Nephron (organoid): ENCODE measurements at regions not wholly inside any gene's neighbourhood (a gene's known extent, or its start where the extent isn't known, plus 50 kb on each side); places are given as distances from the start of the nearest gene placed in this dataset.
"Not testable (repeated sequence)": the region's sequence is repeated elsewhere in the genome, so short reads cannot be mapped to it uniquely, and the experiment has no call there.

ENCODE experiments used
- H3K27ac Mint-ChIP-seq, 3 experiments: 2 replicates each; pipeline ENCODE4 v1.8.0; 2020; ENCODE audit warnings: mixed read lengths in 3 of 3, mild to moderate bottlenecking in 2 of 3, moderate library complexity in 1 of 3
- H3K27me3 Mint-ChIP-seq: 2 replicates; pipeline ENCODE4 v1.8.0; 2021; ENCODE audit warnings: low read depth, mild to moderate bottlenecking, moderate library complexity, mixed read lengths
- H3K36me3 Mint-ChIP-seq: 2 replicates; pipeline ENCODE4 v1.8.0; 2020; ENCODE audit warnings: low read depth, mixed read lengths
- H3K4me1 Mint-ChIP-seq: 2 replicates; pipeline ENCODE4 v1.8.0; 2020; ENCODE audit warnings: mixed read lengths
- H3K4me3 Mint-ChIP-seq, 3 experiments: 2 replicates each; pipeline ENCODE4 v1.8.0; 2020; ENCODE audit warnings: mild to moderate bottlenecking in 3 of 3, mixed read lengths in 3 of 3, moderate library complexity in 2 of 3
- H3K9me3 Mint-ChIP-seq: 2 replicates; pipeline ENCODE4 v1.8.0; 2020; ENCODE audit warnings: mixed read lengths
- CTCF ChIP-seq, 3 experiments: fragments of 200-600 bp; sonication (generic); IDR thresholded peaks; one replicate each; pipeline ENCODE4 v1.5.0; 2021; ENCODE audit warnings: antibody characterized with exemption in 3 of 3; ENCODE audit not compliant: unreplicated experiment in 3 of 3

- no peak for TF ChIP-seq CTCF (IDR thresholded peaks at IDR 0.05; ENCODE audit: unreplicated experiment in 3 of 3)
- H3K4me3 Mint-ChIP-seq: no peak overlapping the region
- H3K9me3 Mint-ChIP-seq: no peaks in the 10 kb centered on the region
- no peak overlapping the region for H3K27ac Mint-ChIP-seq
- H3K36me3 Mint-ChIP-seq: no peaks in the 10 kb centered on the region
- no peaks in the 10 kb centered on the region for H3K4me1 Mint-ChIP-seq
- no peaks in the 10 kb centered on the region for H3K27me3 Mint-ChIP-seq
Observed at GRCh38 chr11:98358551-98358950, 662.2 kb upstream of the CNTN5 start.

GRCh38 chr11:98365190-98365589 lies 655.6 kb upstream of the CNTN5 start:
- no peaks in the 10 kb centered on the region for H3K4me1 Mint-ChIP-seq
- no peaks in the 10 kb centered on the region for H3K36me3 Mint-ChIP-seq
- no peak overlapping the region for H3K4me3 Mint-ChIP-seq
- H3K27ac Mint-ChIP-seq: no peak overlapping the region
- no peaks in the 10 kb centered on the region for H3K9me3 Mint-ChIP-seq
- no peak for TF ChIP-seq CTCF (IDR thresholded peaks at IDR 0.05; ENCODE audit: unreplicated experiment in 3 of 3)
- H3K27me3 Mint-ChIP-seq: no peaks in the 10 kb centered on the region

- no peaks in the 10 kb centered on the region for H3K27me3 Mint-ChIP-seq
- no peaks in the 10 kb centered on the region for H3K4me1 Mint-ChIP-seq
- H3K4me3 Mint-ChIP-seq: no peak overlapping the region
- no peak overlapping the region for H3K27ac Mint-ChIP-seq
- no peaks in the 10 kb centered on the region for H3K36me3 Mint-ChIP-seq
- no peaks in the 10 kb centered on the region for H3K9me3 Mint-ChIP-seq
- no peak for TF ChIP-seq CTCF (IDR thresholded peaks at IDR 0.05; ENCODE audit: unreplicated experiment in 3 of 3)
Observed at GRCh38 chr11:98365941-98366340, 654.8 kb upstream of the CNTN5 start.

GRCh38 chr11:98390391-98390790 lies 630.4 kb upstream of the CNTN5 start:
- Mint-ChIP-seq H3K4me3 (no peak overlapping the region), H3K9me3 (no peaks in the 10 kb centered on the region), H3K27me3 (no peaks in the 10 kb centered on the region), H3K27ac (no peak overlapping the region), H3K36me3 (no peaks in the 10 kb centered on the region), H3K4me1 (no peaks in the 10 kb centered on the region)
- no peak for TF ChIP-seq CTCF (IDR thresholded peaks at IDR 0.05; ENCODE audit: unreplicated experiment in 3 of 3)

- H3K4me1 Mint-ChIP-seq, H3K27ac Mint-ChIP-seq, H3K36me3 Mint-ChIP-seq, H3K9me3 Mint-ChIP-seq, H3K4me3 Mint-ChIP-seq, H3K27me3 Mint-ChIP-seq: not testable (repeated sequence)
Observed at GRCh38 chr11:98394500-98394899, 626.2 kb upstream of the CNTN5 start.

GRCh38 chr11:98398508-98398907 lies 622.2 kb upstream of the CNTN5 start:
- Mint-ChIP-seq H3K27ac (no peak overlapping the region), H3K9me3 (no peaks in the 10 kb centered on the region), H3K4me1 (no peaks in the 10 kb centered on the region), H3K36me3 (no peaks in the 10 kb centered on the region), H3K27me3 (no peaks in the 10 kb centered on the region), H3K4me3 (no peak overlapping the region)
- TF ChIP-seq CTCF (IDR thresholded peaks at IDR 0.05; ENCODE audit: unreplicated experiment in 3 of 3): no peak

- Mint-ChIP-seq H3K36me3 (no peaks in the 10 kb centered on the region), H3K4me1 (no peaks in the 10 kb centered on the region), H3K27ac (no peak overlapping the region), H3K9me3 (no peaks in the 10 kb centered on the region), H3K27me3 (no peaks in the 10 kb centered on the region), H3K4me3 (no peak overlapping the region)
- TF ChIP-seq CTCF (IDR thresholded peaks at IDR 0.05; ENCODE audit: unreplicated experiment in 3 of 3): no peak
Observed at GRCh38 chr11:98409069-98409468, 611.7 kb upstream of the CNTN5 start.
